A549 (cell line): ENCODE measurements at regions not wholly inside any gene's neighbourhood (a gene's known extent, or its start where the extent isn't known, plus 50 kb on each side); places are given as distances from the start of the nearest gene placed in this dataset.

ENCODE experiments used
- ATAC-seq, 2 experiments: fragments of 200-7000 bp in 1 of 2; fragments of >200 bp in 1 of 2; cut with Nextera tagmentation in 1 of 2; cut with Tn5 transposase in 1 of 2; 3 replicates each; pipeline versions ENCODE4 v1.8.0 to v1.9.1; 2018 to 2020; ENCODE audit warnings: mild to moderate bottlenecking in 1 of 2, moderate library complexity in 1 of 2
- CTCF ChIA-PET: fragments of 300-600 bp; sonication (Branson Sonifier 250); formaldehyde crosslinking; extraction: SDS; loops from one replicate; lab custom pipeline; 2021; ENCODE audit warnings: antibody characterized with exemption, inconsistent platforms; lab: Yijun Ruan, JAX
- POLR2A ChIA-PET: fragments of 350-600 bp; formaldehyde crosslinking; extraction: SDS; loops from one replicate; lab custom pipeline; 2021; ENCODE audit warnings: antibody characterized with exemption, inconsistent platforms; lab: Yijun Ruan, JAX
- DNase-seq, 2 experiments: peaks; one replicate each; pipeline versions ENCODE4 v3.0.0 to v3.0.0-alpha.2; 2011 to 2016; ENCODE audit warnings: low read depth in 1 of 2, low spot score in 1 of 2
- FAIRE-seq: peaks from 2 replicates; lab custom pipeline; 2011; peaks lifted over from hg19 to GRCh38; lab: Jason Lieb, UNC
- H3K27ac ChIP-seq, 2 experiments: fragments of >200 bp; sonication (Bioruptor Twin); formaldehyde crosslinking; 3 replicates each; pipeline ENCODE4 v1.5.1; 2016 to 2017
- H3K4me1 ChIP-seq: fragments of >200 bp; sonication (Bioruptor Twin); formaldehyde crosslinking; 3 replicates; pipeline ENCODE4 v1.6.1; 2016
- H3K4me2 ChIP-seq: fragments of >200 bp; sonication (Bioruptor Twin); formaldehyde crosslinking; 3 replicates; pipeline ENCODE4 v1.6.1; 2016
- H3K4me3 ChIP-seq: fragments of >200 bp; sonication (Bioruptor Twin); formaldehyde crosslinking; 3 replicates; pipeline ENCODE4 v1.5.1; 2016
- H3K9me3 ChIP-seq: fragments of >200 bp; sonication (Bioruptor Twin); formaldehyde crosslinking; 3 replicates; pipeline ENCODE4 v1.6.1; 2016
- ATOH8 ChIP-seq: fragments of 250-450 bp; sonication (Bioruptor Pico); IDR thresholded peaks from 2 replicates; pipeline ENCODE4 v1.5.0; 2020; ENCODE audit warnings: low read depth, mild to moderate bottlenecking, moderate library complexity
- BHLHE40 ChIP-seq: IDR thresholded peaks from 2 replicates; pipeline ENCODE4 v1.6.1; 2012; ENCODE audit warnings: low read depth, low read length, inconsistent platforms
- CHD4 ChIP-seq: fragments of 200-600 bp; sonication (generic); IDR thresholded peaks from 2 replicates; pipeline ENCODE4 v1.6.1; 2016; ENCODE audit warnings: antibody characterized with exemption, mild to moderate bottlenecking, borderline replicate concordance
- EHF ChIP-seq: fragments of 250-450 bp; sonication (Bioruptor Pico); IDR thresholded peaks from 2 replicates; pipeline ENCODE4 v1.5.0; 2020; ENCODE audit warnings: mild to moderate bottlenecking
- FOSB ChIP-seq: fragments of 250-450 bp; sonication (Bioruptor Pico); IDR thresholded peaks from 2 replicates; pipeline ENCODE4 v1.5.0; 2020; ENCODE audit warnings: mild to moderate bottlenecking, moderate library complexity
- HOXB5 ChIP-seq: fragments of 250-450 bp; sonication (Bioruptor Pico); IDR thresholded peaks from 2 replicates; pipeline ENCODE4 v1.5.0; 2020; ENCODE audit warnings: mild to moderate bottlenecking, moderate library complexity
- JUN ChIP-seq, 2 experiments: fragments of >200 bp; sonication (Bioruptor Twin); formaldehyde crosslinking; IDR thresholded peaks; 2 replicates in 1 of 2; 3 replicates in 1 of 2; pipeline ENCODE4 v1.6.1; 2016 to 2017
- KDM1A ChIP-seq: fragments of 200-600 bp; sonication (generic); IDR thresholded peaks from 2 replicates; pipeline ENCODE4 v1.6.1; 2016; ENCODE audit warnings: low read depth, mild to moderate bottlenecking
- NFE2L2 ChIP-seq: fragments of 150-350 bp; conservative IDR thresholded peaks from 2 replicates; pipeline ENCODE4 v1.6.1; 2014; ENCODE audit warnings: low read length
- NR3C1 ChIP-seq: fragments of >200 bp; sonication (Bioruptor Twin); formaldehyde crosslinking; IDR thresholded peaks from 3 replicates; pipeline ENCODE4 v1.6.1; 2017
- POLR2A ChIP-seq: IDR thresholded peaks from 2 replicates; pipeline ENCODE4 v1.6.1; 2012; ENCODE audit warnings: mild to moderate bottlenecking, low read length
- RCOR1 ChIP-seq: fragments of 150-350 bp; IDR thresholded peaks from 2 replicates; pipeline ENCODE4 v1.6.1; 2014; ENCODE audit warnings: antibody characterized with exemption, low read length, low read depth
- SMC3 ChIP-seq: fragments of >200 bp; sonication (Bioruptor Twin); formaldehyde crosslinking; IDR thresholded peaks from 3 replicates; pipeline ENCODE4 v1.6.1; 2018; ENCODE audit warnings: inconsistent platforms
- SREBF2 ChIP-seq: fragments of 450-650 bp; IDR thresholded peaks from 2 replicates; pipeline ENCODE4 v1.6.1; 2014; ENCODE audit warnings: mild to moderate bottlenecking, moderate library complexity
- ZNF302 ChIP-seq: fragments of 250-450 bp; sonication (Bioruptor Pico); IDR thresholded peaks from 2 replicates; pipeline ENCODE4 v1.9.0; 2021; ENCODE audit warnings: inconsistent platforms, mild to moderate bottlenecking, moderate library complexity
- WGBS: methylation state at CpG from one replicate; pipeline ENCODE4 v1.1.6; 2017; ENCODE audit errors: missing lambda C conversion rate; 5-methylcytosine and 5-hydroxymethylcytosine counted together
- TF ChIP-seq, protein P1 (sequence below): fragments of >200 bp; sonication (Bioruptor Twin); formaldehyde crosslinking; IDR thresholded peaks from 3 replicates; pipeline ENCODE4 v1.6.1; 2016
- TF ChIP-seq, protein P2 (sequence below): fragments of 250-450 bp; sonication (Bioruptor Pico); IDR thresholded peaks from 2 replicates; pipeline ENCODE4 v1.5.0; 2021; ENCODE audit warnings: mild to moderate bottlenecking, moderate library complexity, borderline replicate concordance

- Histone ChIP-seq H3K4me3 (no peak overlapping the region), H3K27ac (no peak overlapping the region), H3K4me1 (0 out of 3 replicates have a peak, but pooled peaks cover 5% of the 10 kb centered on the region), H3K9me3 (no peaks in the 10 kb centered on the region), H3K4me2 (0 out of 3 replicates have a peak overlapping the region, but pooled peaks have one; percentile 8)
- TF ChIP-seq ZNF302 (no peak), EHF (CRISPR knock-in tag) (no peak), NR3C1 (no peak), RCOR1 (no peak), BHLHE40 (no peak)
- peak in 1 of 2 experiments; percentile 6 for DNase-seq
- FAIRE-seq: no peak
- 19% methylated on average over 8 of the region's 8 CpGs for WGBS
- CTCF ChIA-PET: interaction anchor here (0.6 to 2.1 kb wide), 3 partner anchors 16 to 1130 kb away, joined by 3 to 8 read pairs (median 3); no protein-coding TSS in a partner anchor
- POLR2A ChIA-PET: no interaction called here
- no peak for ATAC-seq
Observed at GRCh38 chr11:113553235-113553634, 78.0 kb upstream of the DRD2 start.

DNA sequence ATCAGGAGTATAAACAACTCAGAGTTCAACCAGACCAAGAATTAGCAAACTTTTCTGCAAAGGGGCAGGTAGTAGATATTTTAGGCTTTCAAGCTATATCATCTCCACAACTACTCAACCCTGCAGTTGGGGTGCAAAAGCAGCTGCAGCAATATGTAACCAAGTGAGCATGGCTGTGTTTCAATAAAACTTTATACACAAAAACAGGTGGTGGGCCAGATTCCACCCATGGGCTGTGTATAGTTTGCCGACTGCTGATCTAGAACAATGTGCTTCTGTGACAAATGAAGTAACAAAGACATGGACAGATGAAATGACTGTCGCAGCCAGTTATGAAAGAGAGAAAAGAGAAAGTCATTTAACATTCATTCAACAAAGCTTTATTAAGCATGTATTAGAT is 77.1 kb upstream of the DRD2 start:
- DNase-seq: no peak
- TF ChIP-seq FOSB (CRISPR knock-in tag): no peak
- no peak for TF ChIP-seq NR3C1
- no peak for TF ChIP-seq ATOH8 (CRISPR knock-in tag)
- no peak for TF ChIP-seq SREBF2
- TF ChIP-seq POLR2A: no peak
- no peak for ATAC-seq
- H3K9me3 ChIP-seq: no peaks in the 10 kb centered on the region
- 0 out of 3 replicates have a peak, but pooled peaks cover 5% of the 10 kb centered on the region for H3K4me1 ChIP-seq
- ChIA-PET POLR2A (no interaction called here), CTCF (interaction anchor here (1.3 to 2.1 kb wide), 2 partner anchors 19 kb away, joined by 3 to 8 read pairs; no protein-coding TSS in a partner anchor)
- no peak overlapping the region for H3K4me3 ChIP-seq
- FAIRE-seq: no peak
- 65% methylated on average over 2 of the region's 2 CpGs for WGBS
- no peak overlapping the region for H3K27ac ChIP-seq
- no peak overlapping the region for H3K4me2 ChIP-seq

- ChIA-PET CTCF (interaction anchor here (0.9 to 1.3 kb wide), 3 partner anchors 8 to 19 kb away, joined by 3 read pairs; no protein-coding TSS in a partner anchor), POLR2A (no interaction called here)
- FAIRE-seq (no peak), DNase-seq (no peak), ATAC-seq (no peak)
- Histone ChIP-seq H3K4me2 (no peak overlapping the region), H3K27ac (no peak overlapping the region), H3K9me3 (no peaks in the 10 kb centered on the region), H3K4me3 (no peak overlapping the region), H3K4me1 (0 out of 3 replicates have a peak, but pooled peaks cover 5% of the 10 kb centered on the region)
- 57% methylated on average over 4 of the region's 4 CpGs for WGBS
- TF ChIP-seq KDM1A: no peak
- TF ChIP-seq CHD4: no peak
- no peak for TF ChIP-seq NFE2L2
- TF ChIP-seq RCOR1: no peak
- TF ChIP-seq, protein P1, sequence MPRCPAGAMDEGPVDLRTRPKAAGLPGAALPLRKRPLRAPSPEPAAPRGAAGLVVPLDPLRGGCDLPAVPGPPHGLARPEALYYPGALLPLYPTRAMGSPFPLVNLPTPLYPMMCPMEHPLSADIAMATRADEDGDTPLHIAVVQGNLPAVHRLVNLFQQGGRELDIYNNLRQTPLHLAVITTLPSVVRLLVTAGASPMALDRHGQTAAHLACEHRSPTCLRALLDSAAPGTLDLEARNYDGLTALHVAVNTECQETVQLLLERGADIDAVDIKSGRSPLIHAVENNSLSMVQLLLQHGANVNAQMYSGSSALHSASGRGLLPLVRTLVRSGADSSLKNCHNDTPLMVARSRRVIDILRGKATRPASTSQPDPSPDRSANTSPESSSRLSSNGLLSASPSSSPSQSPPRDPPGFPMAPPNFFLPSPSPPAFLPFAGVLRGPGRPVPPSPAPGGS: no peak
- TF ChIP-seq JUN (IDR thresholded peaks at IDR 0.05): no peak
- TF ChIP-seq, protein P2, sequence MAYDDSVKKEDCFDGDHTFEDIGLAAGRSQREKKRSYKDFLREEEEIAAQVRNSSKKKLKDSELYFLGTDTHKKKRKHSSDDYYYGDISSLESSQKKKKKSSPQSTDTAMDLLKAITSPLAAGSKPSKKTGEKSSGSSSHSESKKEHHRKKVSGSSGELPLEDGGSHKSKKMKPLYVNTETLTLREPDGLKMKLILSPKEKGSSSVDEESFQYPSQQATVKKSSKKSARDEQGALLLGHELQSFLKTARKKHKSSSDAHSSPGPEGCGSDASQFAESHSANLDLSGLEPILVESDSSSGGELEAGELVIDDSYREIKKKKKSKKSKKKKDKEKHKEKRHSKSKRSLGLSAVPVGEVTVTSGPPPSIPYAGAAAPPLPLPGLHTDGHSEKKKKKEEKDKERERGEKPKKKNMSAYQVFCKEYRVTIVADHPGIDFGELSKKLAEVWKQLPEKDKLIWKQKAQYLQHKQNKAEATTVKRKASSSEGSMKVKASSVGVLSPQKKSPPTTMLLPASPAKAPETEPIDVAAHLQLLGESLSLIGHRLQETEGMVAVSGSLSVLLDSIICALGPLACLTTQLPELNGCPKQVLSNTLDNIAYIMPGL (CRISPR knock-in tag): no peak
- TF ChIP-seq SMC3: no peak
- TF ChIP-seq HOXB5: no peak
Observed at GRCh38 chr11:113551645-113552044, 76.4 kb upstream of the DRD2 start.
